Esophagus (tissue), 2 donors: ENCODE measurements at regions not wholly inside any gene's neighbourhood (a gene's known extent, or its start where the extent isn't known, plus 50 kb on each side); places are given as distances from the start of the nearest gene placed in this dataset.

ENCODE experiments used
- H3K27ac ChIP-seq, 2 donors: one replicate each; pipeline ENCODE4 v1.5.1; 2013; ENCODE audit warnings: low read depth in 2 of 2, mild to moderate bottlenecking in 2 of 2, inconsistent platforms in 1 of 2, low read length in 1 of 2, moderate library complexity in 1 of 2
- H3K27me3 ChIP-seq, 2 donors: one replicate each; pipeline ENCODE4 v1.6.1; 2013; ENCODE audit warnings: low read length in 2 of 2, control low read depth in 1 of 2, mild to moderate bottlenecking in 1 of 2; ENCODE audit not compliant: insufficient read depth in 2 of 2, control insufficient read depth in 1 of 2
- H3K36me3 ChIP-seq, 2 donors: one replicate each; pipeline ENCODE4 v1.6.1; 2013; ENCODE audit warnings: low read length in 1 of 2; ENCODE audit not compliant: control insufficient read depth in 2 of 2, insufficient read depth in 2 of 2
- H3K4me1 ChIP-seq, 2 donors: one replicate each; pipeline ENCODE4 v1.6.1; 2013; ENCODE audit warnings: low read length in 1 of 2; ENCODE audit not compliant: control insufficient read depth in 2 of 2, insufficient read depth in 2 of 2
- H3K4me3 ChIP-seq, 2 donors: one replicate each; pipeline ENCODE4 v1.5.1; 2013; ENCODE audit warnings: low read length in 2 of 2, mild to moderate bottlenecking in 2 of 2, low read depth in 1 of 2, moderate library complexity in 1 of 2
- H3K9me3 ChIP-seq, 2 donors: one replicate each; pipeline ENCODE4 v1.6.1; 2013; ENCODE audit warnings: mild to moderate bottlenecking in 2 of 2, low read depth in 1 of 2, low read length in 1 of 2, moderate library complexity in 1 of 2; ENCODE audit not compliant: control insufficient read depth in 2 of 2, insufficient read depth in 1 of 2
- WGBS, 2 donors: extraction: QIAGEN DNeasy Blood & Tissue Kit; methylation state at CpG; one replicate each; pipeline ENCODE4 v1.1.7; 2013; 5-methylcytosine and 5-hydroxymethylcytosine counted together
- donor health status: healthy with polysubstance abuse.
- donor health status: Bipolar disorder and iron deficiency.

GRCh38 chr20:60482221-60483008, 524.2 kb downstream of the CDH26 start:
- WGBS, 2 donors = 65 to 69% methylated on average over 16 of the region's 16 CpGs
- Histone ChIP-seq H3K9me3 (no peaks in the 10 kb centered on the region), H3K4me3 (no peak overlapping the region), H3K27ac (no peak overlapping the region), H3K4me1 (no peaks in the 10 kb centered on the region), H3K36me3 (no peaks in the 10 kb centered on the region), H3K27me3 (no peaks in the 10 kb centered on the region)

- H3K4me3 ChIP-seq = no peak overlapping the region
- no peaks in the 10 kb centered on the region for H3K36me3 ChIP-seq
- no peaks in the 10 kb centered on the region for H3K4me1 ChIP-seq
- no peaks in the 10 kb centered on the region for H3K9me3 ChIP-seq
- H3K27me3 ChIP-seq = no peaks in the 10 kb centered on the region
- 80 to 89% methylated on average over 1 of the region's 1 CpG for WGBS, 2 donors
- no peak overlapping the region for H3K27ac ChIP-seq
Observed at GRCh38 chr20:60483371-60483770, 525.1 kb downstream of the CDH26 start.

GRCh38 chr20:60484316-60484715, 526.1 kb downstream of the CDH26 start:
- 69 to 70% methylated on average over 7 of the region's 7 CpGs for WGBS, 2 donors
- no peaks in the 10 kb centered on the region for H3K9me3 ChIP-seq
- no peak overlapping the region for H3K27ac ChIP-seq
- no peak overlapping the region for H3K4me3 ChIP-seq
- H3K4me1 ChIP-seq = no peaks in the 10 kb centered on the region
- no peaks in the 10 kb centered on the region for H3K27me3 ChIP-seq
- H3K36me3 ChIP-seq = no peaks in the 10 kb centered on the region

- Histone ChIP-seq H3K27ac (no peak overlapping the region), H3K9me3 (no peaks in the 10 kb centered on the region), H3K4me1 (no peaks in the 10 kb centered on the region), H3K36me3 (no peaks in the 10 kb centered on the region), H3K27me3 (no peaks in the 10 kb centered on the region), H3K4me3 (no peak overlapping the region)
- WGBS, 2 donors = 59 to 65% methylated on average over 20 of the region's 20 CpGs
Observed at GRCh38 chr20:60485012-60485760, 527.0 kb downstream of the CDH26 start.

GRCh38 chr20:60486315-60486714, 528.1 kb downstream of the CDH26 start:
- no peaks in the 10 kb centered on the region for H3K9me3 ChIP-seq
- H3K4me1 ChIP-seq = no peaks in the 10 kb centered on the region
- no peak overlapping the region for H3K4me3 ChIP-seq
- H3K27ac ChIP-seq = no peak overlapping the region
- no peaks in the 10 kb centered on the region for H3K36me3 ChIP-seq
- H3K27me3 ChIP-seq = no peaks in the 10 kb centered on the region
- WGBS, 2 donors = 87 to 90% methylated on average over 10 of the region's 10 CpGs

GRCh38 chr20:60486937-60487336, 528.7 kb downstream of the CDH26 start:
- no peak overlapping the region for H3K4me3 ChIP-seq
- no peaks in the 10 kb centered on the region for H3K27me3 ChIP-seq
- 87 to 89% methylated on average over 8 of the region's 8 CpGs for WGBS, 2 donors
- no peaks in the 10 kb centered on the region for H3K9me3 ChIP-seq
- H3K4me1 ChIP-seq = no peaks in the 10 kb centered on the region
- no peaks in the 10 kb centered on the region for H3K36me3 ChIP-seq
- no peak overlapping the region for H3K27ac ChIP-seq

GRCh38 chr20:60490217-60491050, 532.2 kb downstream of the CDH26 start:
- 65% methylated on average over 8 of the region's 8 CpGs for WGBS, 2 donors
- no peaks in the 10 kb centered on the region for H3K36me3 ChIP-seq
- no peaks in the 10 kb centered on the region for H3K9me3 ChIP-seq
- H3K4me1 ChIP-seq = no peaks in the 10 kb centered on the region
- no peak overlapping the region for H3K4me3 ChIP-seq
- H3K27ac ChIP-seq = no peak overlapping the region
- no peaks in the 10 kb centered on the region for H3K27me3 ChIP-seq

- WGBS, 2 donors = 56 to 58% methylated on average over 5 of the region's 5 CpGs
- Histone ChIP-seq H3K36me3 (no peaks in the 10 kb centered on the region), H3K4me1 (no peaks in the 10 kb centered on the region), H3K27ac (no peak overlapping the region), H3K9me3 (no peaks in the 10 kb centered on the region), H3K27me3 (no peaks in the 10 kb centered on the region), H3K4me3 (no peak overlapping the region)
Observed at GRCh38 chr20:60491051-60491581, 532.9 kb downstream of the CDH26 start.

GRCh38 chr20:60494476-60494875, 536.3 kb downstream of the CDH26 start:
- Histone ChIP-seq H3K27ac (no peak overlapping the region), H3K4me1 (no peaks in the 10 kb centered on the region), H3K27me3 (no peaks in the 10 kb centered on the region), H3K4me3 (no peak overlapping the region), H3K36me3 (no peaks in the 10 kb centered on the region), H3K9me3 (no peaks in the 10 kb centered on the region)
- 73 to 83% methylated on average over 3 of the region's 3 CpGs for WGBS, 2 donors
